ENCODE measurements at regions not wholly inside any gene's neighbourhood (a gene's known extent, or its start where the extent isn't known, plus 50 kb on each side); places are given as distances from the start of the nearest gene placed in this dataset.

- Histone ChIP-seq H3K27ac (ENCODE audit: low read depth, low read length, poor library complexity, severe bottlenecking) (no peak overlapping the region), H3K27me3 (replicated peaks; ENCODE audit: insufficient read depth, low read depth, low read length, poor library complexity) (peaks cover 28% of the 10 kb centered on the region), H3K9me3 (ENCODE audit: low read depth, low read length, poor library complexity, severe bottlenecking) (no peaks in the 10 kb centered on the region), H3K4me3 (ENCODE audit: low read depth, low read length, poor library complexity, severe bottlenecking) (no peak overlapping the region), H3K36me3 (ENCODE audit: insufficient read depth, low read length, poor library complexity, severe bottlenecking) (no peaks in the 10 kb centered on the region), H3K4me1 (ENCODE audit: insufficient read depth, low read length, poor library complexity, severe bottlenecking) (no peaks in the 10 kb centered on the region)
- TF ChIP-seq CTCF (conservative IDR thresholded peaks at IDR 0.05; ENCODE audit: low read depth, low read length) (no peak), EZH2 (IDR thresholded peaks at IDR 0.05; ENCODE audit: borderline replicate concordance, low read depth, low read length, poor library complexity, severe bottlenecking) (no peak)
- ChIA-PET CTCF (no interaction called here), POLR2A (ENCODE audit: low non-redundant PET) (no interaction called here)
- no TSS peak for BruUV-seq (replicated peaks)
- intact Hi-C loops (cut with micrococcal nuclease; ENCODE audit: unreplicated experiment) = no loop called here
- no peak for DNase-seq (ENCODE audit: low spot score)
Measured at GRCh38 chr13:106821979-106822378, 254.0 kb upstream of the ARGLU1 start.

GRCh38 chr13:106819413-106820180 is 251.7 kb upstream of the ARGLU1 start:
- POLR2A ChIA-PET (ENCODE audit: low non-redundant PET) = no interaction called here
- no peaks in the 10 kb centered on the region for H3K4me1 ChIP-seq (ENCODE audit: insufficient read depth, low read length, poor library complexity, severe bottlenecking)

GRCh38 chr13:106818971-106819370 is 251.0 kb upstream of the ARGLU1 start:
- no peak for TF ChIP-seq CTCF (conservative IDR thresholded peaks at IDR 0.05; ENCODE audit: low read depth, low read length)
- TF ChIP-seq EZH2 (IDR thresholded peaks at IDR 0.05; ENCODE audit: borderline replicate concordance, low read depth, low read length, poor library complexity, severe bottlenecking) = no peak
- DNase-seq (ENCODE audit: low spot score) = no peak
- H3K27me3 ChIP-seq (replicated peaks; ENCODE audit: insufficient read depth, low read depth, low read length, poor library complexity) = peaks cover 36% of the 10 kb centered on the region
- no TSS peak for BruUV-seq (replicated peaks)
- H3K27ac ChIP-seq (ENCODE audit: low read depth, low read length, poor library complexity, severe bottlenecking) = no peak overlapping the region
- no peak overlapping the region for H3K4me3 ChIP-seq (ENCODE audit: low read depth, low read length, poor library complexity, severe bottlenecking)
- intact Hi-C loops (cut with micrococcal nuclease; ENCODE audit: unreplicated experiment) = no loop called here
- ChIA-PET POLR2A (ENCODE audit: low non-redundant PET) (no interaction called here), CTCF (no interaction called here)
- H3K36me3 ChIP-seq (ENCODE audit: insufficient read depth, low read length, poor library complexity, severe bottlenecking) = no peaks in the 10 kb centered on the region
- H3K9me3 ChIP-seq (ENCODE audit: low read depth, low read length, poor library complexity, severe bottlenecking) = no peaks in the 10 kb centered on the region
- no peaks in the 10 kb centered on the region for H3K4me1 ChIP-seq (ENCODE audit: insufficient read depth, low read length, poor library complexity, severe bottlenecking)

More at GRCh38 chr13:106819413-106820180, 251.7 kb upstream of the ARGLU1 start:
- intact Hi-C loops (cut with micrococcal nuclease; ENCODE audit: unreplicated experiment) = no loop called here
- Histone ChIP-seq H3K4me3 (ENCODE audit: low read depth, low read length, poor library complexity, severe bottlenecking) (no peak overlapping the region), H3K36me3 (ENCODE audit: insufficient read depth, low read length, poor library complexity, severe bottlenecking) (no peaks in the 10 kb centered on the region), H3K9me3 (ENCODE audit: low read depth, low read length, poor library complexity, severe bottlenecking) (no peaks in the 10 kb centered on the region), H3K27ac (ENCODE audit: low read depth, low read length, poor library complexity, severe bottlenecking) (no peak overlapping the region), H3K27me3 (replicated peaks; ENCODE audit: insufficient read depth, low read depth, low read length, poor library complexity) (peaks cover 36% of the 10 kb centered on the region)
- CTCF ChIA-PET = no interaction called here
- TF ChIP-seq CTCF (conservative IDR thresholded peaks at IDR 0.05; ENCODE audit: low read depth, low read length) = no peak
- TF ChIP-seq EZH2 (IDR thresholded peaks at IDR 0.05; ENCODE audit: borderline replicate concordance, low read depth, low read length, poor library complexity, severe bottlenecking) = no peak
- BruUV-seq (replicated peaks) = no TSS peak
- no peak for DNase-seq (ENCODE audit: low spot score)

Data from A673 (cell line).